GM23338 (cell line): ENCODE measurements at regions not wholly inside any gene's neighbourhood (a gene's known extent, or its start where the extent isn't known, plus 50 kb on each side); places are given as distances from the start of the nearest gene placed in this dataset.
A peak's percentile ranks its signal among the peaks of the same experiment; 100 is the strongest.

Source experiments
- ATAC-seq: fragments of 200-7000 bp; cut with Tn5 transposase; 3 replicates; pipeline ENCODE4 v1.9.1; 2020
- DNase-seq: peaks from one replicate; pipeline ENCODE4 v3.0.0-alpha.2; 2015; ENCODE audit warnings: low spot score
- H2AFZ ChIP-seq: fragments of 200-600 bp; sonication (generic); 2 replicates; pipeline ENCODE4 v1.8.0; 2016; ENCODE audit warnings: antibody characterized with exemption, mild to moderate bottlenecking, moderate library complexity
- H3F3A ChIP-seq: fragments of 200-600 bp; sonication (generic); replicated peaks from 2 replicates; pipeline ENCODE4 v1.8.0; 2017; ENCODE audit warnings: antibody characterized with exemption, mixed run types, low read depth
- H3K27ac ChIP-seq: fragments of 200-600 bp; sonication (generic); 2 replicates; pipeline ENCODE4 v1.6.1; 2016; ENCODE audit warnings: low read depth
- H3K27me3 ChIP-seq: fragments of 200-600 bp; sonication (generic); 2 replicates; pipeline ENCODE4 v1.8.0; 2016; ENCODE audit warnings: mild to moderate bottlenecking, mixed run types, moderate library complexity; ENCODE audit not compliant: insufficient read depth
- H3K36me3 ChIP-seq: fragments of 200-600 bp; sonication (generic); 2 replicates; pipeline ENCODE4 v1.8.0; 2016; ENCODE audit warnings: mild to moderate bottlenecking; ENCODE audit not compliant: insufficient read depth
- H3K4me1 ChIP-seq: fragments of 200-600 bp; sonication (generic); 2 replicates; pipeline ENCODE4 v1.8.0; 2016; ENCODE audit warnings: mild to moderate bottlenecking, moderate library complexity; ENCODE audit not compliant: insufficient read depth
- H3K4me2 ChIP-seq: fragments of 200-600 bp; sonication (generic); 2 replicates; pipeline ENCODE4 v1.7.1; 2017; ENCODE audit warnings: mixed run types
- H3K4me3 ChIP-seq: fragments of 200-600 bp; sonication (generic); 2 replicates; pipeline ENCODE4 v1.6.1; 2016; ENCODE audit warnings: mixed run types
- H3K79me2 ChIP-seq: fragments of 200-600 bp; sonication (generic); replicated peaks from 2 replicates; pipeline ENCODE4 v1.8.0; 2017; ENCODE audit warnings: mild to moderate bottlenecking; ENCODE audit not compliant: insufficient read depth
- H3K9me2 ChIP-seq: fragments of 200-600 bp; sonication (generic); 2 replicates; pipeline ENCODE4 v1.8.0; 2017; ENCODE audit not compliant: insufficient read depth
- H4K20me1 ChIP-seq: fragments of 200-600 bp; sonication (generic); replicated peaks from 2 replicates; pipeline ENCODE4 v1.8.0; 2017; ENCODE audit warnings: mild to moderate bottlenecking; ENCODE audit not compliant: insufficient read depth
- H3K27ac Mint-ChIP-seq: 2 replicates; pipeline ENCODE4 v1.8.0; 2020; ENCODE audit warnings: inconsistent platforms, mild to moderate bottlenecking, moderate library complexity, mixed read lengths
- H3K27me3 Mint-ChIP-seq: 3 replicates; pipeline ENCODE4 v1.8.0; 2022; ENCODE audit warnings: low read depth, mild to moderate bottlenecking, moderate library complexity, mixed read lengths, inconsistent platforms; ENCODE audit not compliant: insufficient read depth, poor library complexity
- H3K36me3 Mint-ChIP-seq: 3 replicates; pipeline ENCODE4 v1.8.0; 2021; ENCODE audit warnings: low read depth, mild to moderate bottlenecking, inconsistent platforms, moderate library complexity, mixed read lengths
- H3K4me1 Mint-ChIP-seq: 3 replicates; pipeline ENCODE4 v1.8.0; 2020; ENCODE audit warnings: mild to moderate bottlenecking, inconsistent platforms, mixed read lengths
- H3K4me3 Mint-ChIP-seq: 3 replicates; pipeline ENCODE4 v1.8.0; 2021; ENCODE audit warnings: moderate library complexity, mild to moderate bottlenecking, inconsistent platforms, mixed read lengths
- H3K9me3 Mint-ChIP-seq: 3 replicates; pipeline ENCODE4 v1.8.0; 2020; ENCODE audit warnings: moderate library complexity, mild to moderate bottlenecking, inconsistent platforms, mixed read lengths
- CREB1 ChIP-seq: fragments of 250-450 bp; sonication (Bioruptor Pico); IDR thresholded peaks from 2 replicates; pipeline ENCODE4 v1.5.0; 2020; ENCODE audit warnings: low read depth, mild to moderate bottlenecking, moderate library complexity
- EZH2 ChIP-seq: fragments of 200-600 bp; sonication (generic); IDR thresholded peaks from one replicate; pipeline ENCODE4 v1.8.0; 2017; ENCODE audit warnings: antibody characterized with exemption, mild to moderate bottlenecking, low read depth; ENCODE audit not compliant: unreplicated experiment
- JUNB ChIP-seq: IDR thresholded peaks from one replicate; pipeline ENCODE4 v1.6.1; 2016; ENCODE audit warnings: antibody characterized with exemption; ENCODE audit not compliant: unreplicated experiment
- NANOG ChIP-seq: IDR thresholded peaks from 2 replicates; pipeline ENCODE4 v1.6.1; 2016; ENCODE audit warnings: antibody characterized with exemption, borderline replicate concordance
- POLR2AphosphoS5 ChIP-seq: IDR thresholded peaks from 2 replicates; pipeline ENCODE4 v1.6.1; 2016; ENCODE audit warnings: antibody characterized with exemption, low read depth
- STAT1 ChIP-seq: IDR thresholded peaks from one replicate; pipeline ENCODE4 v1.6.1; 2016; ENCODE audit warnings: antibody characterized with exemption; ENCODE audit not compliant: unreplicated experiment
- ZNF114 ChIP-seq: fragments of 250-450 bp; sonication (Bioruptor Pico); IDR thresholded peaks from 2 replicates; pipeline ENCODE4 v1.5.0; 2020; ENCODE audit warnings: mild to moderate bottlenecking, moderate library complexity
- ZNF331 ChIP-seq: fragments of 250-450 bp; sonication (Bioruptor Pico); IDR thresholded peaks from 2 replicates; pipeline ENCODE4 v1.5.0; 2020; ENCODE audit warnings: low read depth, mild to moderate bottlenecking, moderate library complexity
- TF ChIP-seq, protein P1 (sequence below), 2 experiments: fragments of 200-600 bp in 1 of 2; sonication (generic) in 1 of 2; conservative IDR thresholded peaks; 2 replicates each; pipeline versions ENCODE4 v1.5.1 to v1.6.1; 2016 to 2017; ENCODE audit warnings: antibody characterized with exemption in 2 of 2, low read depth in 2 of 2, mild to moderate bottlenecking in 2 of 2, moderate library complexity in 1 of 2
- TF ChIP-seq, protein P2 (sequence below): IDR thresholded peaks from 2 replicates; pipeline ENCODE4 v1.6.1; 2016; ENCODE audit warnings: antibody characterized with exemption
- TF ChIP-seq, protein P3 (sequence below): fragments of 250-450 bp; sonication (Bioruptor Pico); IDR thresholded peaks from 2 replicates; pipeline ENCODE4 v1.5.0; 2020; ENCODE audit warnings: mild to moderate bottlenecking, moderate library complexity
- TF ChIP-seq, protein P4 (sequence below): IDR thresholded peaks from one replicate; pipeline ENCODE4 v1.6.1; 2018; ENCODE audit warnings: antibody characterized with exemption; ENCODE audit not compliant: unreplicated experiment

DNA sequence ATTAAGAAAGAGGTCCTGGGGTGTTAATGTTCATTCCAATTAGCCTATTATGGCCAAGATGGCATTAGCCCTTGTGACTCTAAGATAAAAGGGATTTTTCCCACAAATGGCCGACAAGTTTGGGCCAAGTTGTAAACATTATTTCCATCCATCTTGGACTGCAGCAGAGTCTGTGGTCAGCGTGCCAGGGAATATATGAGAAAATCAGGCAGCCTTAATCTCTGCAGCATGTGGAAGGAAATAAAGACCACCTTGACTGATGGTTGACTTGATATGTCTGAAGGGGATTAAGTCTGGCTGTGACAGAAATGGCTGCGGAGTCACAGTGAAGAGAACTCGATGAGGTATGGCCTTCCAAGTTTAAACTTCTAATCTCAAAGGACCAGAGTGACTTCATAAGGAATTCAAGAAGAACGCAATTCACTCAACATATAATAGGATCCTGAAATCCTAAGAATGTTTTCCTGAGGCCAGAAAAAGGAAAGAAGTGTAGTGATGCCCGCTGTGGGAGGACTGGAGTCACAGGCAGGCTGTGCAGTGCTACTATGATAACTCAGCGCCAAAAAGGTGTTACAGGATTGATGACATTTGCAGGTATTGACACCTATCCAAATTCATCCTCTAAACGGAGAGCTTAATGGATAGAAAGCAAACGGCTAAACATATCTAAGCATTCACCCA lies 287.1 kb downstream of the SEC61B start:
- H3F3A ChIP-seq, result no peaks in the 10 kb centered on the region
- H3K4me2 ChIP-seq, result 0 out of 2 replicates have a peak overlapping the region, but pooled peaks have one; percentile 9
- H3K4me3 Mint-ChIP-seq, result no peak overlapping the region
- H3K27ac ChIP-seq, result no peak overlapping the region
- H2AFZ ChIP-seq, result no peak overlapping the region
- H4K20me1 ChIP-seq, result no peaks in the 10 kb centered on the region
- TF ChIP-seq, protein P1, sequence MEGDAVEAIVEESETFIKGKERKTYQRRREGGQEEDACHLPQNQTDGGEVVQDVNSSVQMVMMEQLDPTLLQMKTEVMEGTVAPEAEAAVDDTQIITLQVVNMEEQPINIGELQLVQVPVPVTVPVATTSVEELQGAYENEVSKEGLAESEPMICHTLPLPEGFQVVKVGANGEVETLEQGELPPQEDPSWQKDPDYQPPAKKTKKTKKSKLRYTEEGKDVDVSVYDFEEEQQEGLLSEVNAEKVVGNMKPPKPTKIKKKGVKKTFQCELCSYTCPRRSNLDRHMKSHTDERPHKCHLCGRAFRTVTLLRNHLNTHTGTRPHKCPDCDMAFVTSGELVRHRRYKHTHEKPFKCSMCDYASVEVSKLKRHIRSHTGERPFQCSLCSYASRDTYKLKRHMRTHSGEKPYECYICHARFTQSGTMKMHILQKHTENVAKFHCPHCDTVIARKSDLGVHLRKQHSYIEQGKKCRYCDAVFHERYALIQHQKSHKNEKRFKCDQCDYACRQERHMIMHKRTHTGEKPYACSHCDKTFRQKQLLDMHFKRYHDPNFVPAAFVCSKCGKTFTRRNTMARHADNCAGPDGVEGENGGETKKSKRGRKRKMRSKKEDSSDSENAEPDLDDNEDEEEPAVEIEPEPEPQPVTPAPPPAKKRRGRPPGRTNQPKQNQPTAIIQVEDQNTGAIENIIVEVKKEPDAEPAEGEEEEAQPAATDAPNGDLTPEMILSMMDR (conservative IDR thresholded peaks at IDR 0.05; ENCODE audit: low read depth in 2 of 2), result no peak
- TF ChIP-seq CREB1, result no peak
- TF ChIP-seq, protein P2, sequence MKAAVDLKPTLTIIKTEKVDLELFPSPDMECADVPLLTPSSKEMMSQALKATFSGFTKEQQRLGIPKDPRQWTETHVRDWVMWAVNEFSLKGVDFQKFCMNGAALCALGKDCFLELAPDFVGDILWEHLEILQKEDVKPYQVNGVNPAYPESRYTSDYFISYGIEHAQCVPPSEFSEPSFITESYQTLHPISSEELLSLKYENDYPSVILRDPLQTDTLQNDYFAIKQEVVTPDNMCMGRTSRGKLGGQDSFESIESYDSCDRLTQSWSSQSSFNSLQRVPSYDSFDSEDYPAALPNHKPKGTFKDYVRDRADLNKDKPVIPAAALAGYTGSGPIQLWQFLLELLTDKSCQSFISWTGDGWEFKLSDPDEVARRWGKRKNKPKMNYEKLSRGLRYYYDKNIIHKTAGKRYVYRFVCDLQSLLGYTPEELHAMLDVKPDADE, result no peak
- no peak for TF ChIP-seq STAT1
- TF ChIP-seq ZNF331 (CRISPR knock-in tag), result no peak
- no peak for TF ChIP-seq NANOG
- no peak for TF ChIP-seq JUNB
- TF ChIP-seq EZH2, result no peak
- no peak for TF ChIP-seq POLR2AphosphoS5
- TF ChIP-seq ZNF114 (CRISPR knock-in tag), result no peak
- TF ChIP-seq, protein P3, sequence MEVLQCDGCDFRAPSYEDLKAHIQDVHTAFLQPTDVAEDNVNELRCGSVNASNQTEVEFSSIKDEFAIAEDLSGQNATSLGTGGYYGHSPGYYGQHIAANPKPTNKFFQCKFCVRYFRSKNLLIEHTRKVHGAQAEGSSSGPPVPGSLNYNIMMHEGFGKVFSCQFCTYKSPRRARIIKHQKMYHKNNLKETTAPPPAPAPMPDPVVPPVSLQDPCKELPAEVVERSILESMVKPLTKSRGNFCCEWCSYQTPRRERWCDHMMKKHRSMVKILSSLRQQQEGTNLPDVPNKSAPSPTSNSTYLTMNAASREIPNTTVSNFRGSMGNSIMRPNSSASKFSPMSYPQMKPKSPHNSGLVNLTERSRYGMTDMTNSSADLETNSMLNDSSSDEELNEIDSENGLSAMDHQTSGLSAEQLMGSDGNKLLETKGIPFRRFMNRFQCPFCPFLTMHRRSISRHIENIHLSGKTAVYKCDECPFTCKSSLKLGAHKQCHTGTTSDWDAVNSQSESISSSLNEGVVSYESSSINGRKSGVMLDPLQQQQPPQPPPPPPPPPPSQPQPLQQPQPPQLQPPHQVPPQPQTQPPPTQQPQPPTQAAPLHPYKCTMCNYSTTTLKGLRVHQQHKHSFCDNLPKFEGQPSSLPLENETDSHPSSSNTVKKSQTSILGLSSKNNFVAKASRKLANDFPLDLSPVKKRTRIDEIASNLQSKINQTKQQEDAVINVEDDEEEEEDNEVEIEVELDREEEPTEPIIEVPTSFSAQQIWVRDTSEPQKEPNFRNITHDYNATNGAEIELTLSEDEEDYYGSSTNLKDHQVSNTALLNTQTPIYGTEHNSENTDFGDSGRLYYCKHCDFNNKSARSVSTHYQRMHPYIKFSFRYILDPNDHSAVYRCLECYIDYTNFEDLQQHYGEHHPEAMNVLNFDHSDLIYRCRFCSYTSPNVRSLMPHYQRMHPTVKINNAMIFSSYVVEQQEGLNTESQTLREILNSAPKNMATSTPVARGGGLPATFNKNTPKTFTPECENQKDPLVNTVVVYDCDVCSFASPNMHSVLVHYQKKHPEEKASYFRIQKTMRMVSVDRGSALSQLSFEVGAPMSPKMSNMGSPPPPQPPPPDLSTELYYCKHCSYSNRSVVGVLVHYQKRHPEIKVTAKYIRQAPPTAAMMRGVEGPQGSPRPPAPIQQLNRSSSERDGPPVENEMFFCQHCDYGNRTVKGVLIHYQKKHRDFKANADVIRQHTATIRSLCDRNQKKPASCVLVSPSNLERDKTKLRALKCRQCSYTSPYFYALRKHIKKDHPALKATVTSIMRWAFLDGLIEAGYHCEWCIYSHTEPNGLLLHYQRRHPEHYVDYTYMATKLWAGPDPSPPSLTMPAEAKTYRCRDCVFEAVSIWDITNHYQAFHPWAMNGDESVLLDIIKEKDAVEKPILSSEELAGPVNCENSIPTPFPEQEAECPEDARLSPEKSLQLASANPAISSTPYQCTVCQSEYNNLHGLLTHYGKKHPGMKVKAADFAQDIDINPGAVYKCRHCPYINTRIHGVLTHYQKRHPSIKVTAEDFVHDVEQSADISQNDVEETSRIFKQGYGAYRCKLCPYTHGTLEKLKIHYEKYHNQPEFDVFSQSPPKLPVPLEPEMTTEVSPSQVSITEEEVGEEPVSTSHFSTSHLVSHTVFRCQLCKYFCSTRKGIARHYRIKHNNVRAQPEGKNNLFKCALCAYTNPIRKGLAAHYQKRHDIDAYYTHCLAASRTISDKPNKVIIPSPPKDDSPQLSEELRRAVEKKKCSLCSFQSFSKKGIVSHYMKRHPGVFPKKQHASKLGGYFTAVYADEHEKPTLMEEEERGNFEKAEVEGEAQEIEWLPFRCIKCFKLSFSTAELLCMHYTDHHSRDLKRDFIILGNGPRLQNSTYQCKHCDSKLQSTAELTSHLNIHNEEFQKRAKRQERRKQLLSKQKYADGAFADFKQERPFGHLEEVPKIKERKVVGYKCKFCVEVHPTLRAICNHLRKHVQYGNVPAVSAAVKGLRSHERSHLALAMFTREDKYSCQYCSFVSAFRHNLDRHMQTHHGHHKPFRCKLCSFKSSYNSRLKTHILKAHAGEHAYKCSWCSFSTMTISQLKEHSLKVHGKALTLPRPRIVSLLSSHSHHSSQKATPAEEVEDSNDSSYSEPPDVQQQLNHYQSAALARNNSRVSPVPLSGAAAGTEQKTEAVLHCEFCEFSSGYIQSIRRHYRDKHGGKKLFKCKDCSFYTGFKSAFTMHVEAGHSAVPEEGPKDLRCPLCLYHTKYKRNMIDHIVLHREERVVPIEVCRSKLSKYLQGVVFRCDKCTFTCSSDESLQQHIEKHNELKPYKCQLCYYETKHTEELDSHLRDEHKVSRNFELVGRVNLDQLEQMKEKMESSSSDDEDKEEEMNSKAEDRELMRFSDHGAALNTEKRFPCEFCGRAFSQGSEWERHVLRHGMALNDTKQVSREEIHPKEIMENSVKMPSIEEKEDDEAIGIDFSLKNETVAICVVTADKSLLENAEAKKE (CRISPR knock-in tag), result no peak
- TF ChIP-seq, protein P4, sequence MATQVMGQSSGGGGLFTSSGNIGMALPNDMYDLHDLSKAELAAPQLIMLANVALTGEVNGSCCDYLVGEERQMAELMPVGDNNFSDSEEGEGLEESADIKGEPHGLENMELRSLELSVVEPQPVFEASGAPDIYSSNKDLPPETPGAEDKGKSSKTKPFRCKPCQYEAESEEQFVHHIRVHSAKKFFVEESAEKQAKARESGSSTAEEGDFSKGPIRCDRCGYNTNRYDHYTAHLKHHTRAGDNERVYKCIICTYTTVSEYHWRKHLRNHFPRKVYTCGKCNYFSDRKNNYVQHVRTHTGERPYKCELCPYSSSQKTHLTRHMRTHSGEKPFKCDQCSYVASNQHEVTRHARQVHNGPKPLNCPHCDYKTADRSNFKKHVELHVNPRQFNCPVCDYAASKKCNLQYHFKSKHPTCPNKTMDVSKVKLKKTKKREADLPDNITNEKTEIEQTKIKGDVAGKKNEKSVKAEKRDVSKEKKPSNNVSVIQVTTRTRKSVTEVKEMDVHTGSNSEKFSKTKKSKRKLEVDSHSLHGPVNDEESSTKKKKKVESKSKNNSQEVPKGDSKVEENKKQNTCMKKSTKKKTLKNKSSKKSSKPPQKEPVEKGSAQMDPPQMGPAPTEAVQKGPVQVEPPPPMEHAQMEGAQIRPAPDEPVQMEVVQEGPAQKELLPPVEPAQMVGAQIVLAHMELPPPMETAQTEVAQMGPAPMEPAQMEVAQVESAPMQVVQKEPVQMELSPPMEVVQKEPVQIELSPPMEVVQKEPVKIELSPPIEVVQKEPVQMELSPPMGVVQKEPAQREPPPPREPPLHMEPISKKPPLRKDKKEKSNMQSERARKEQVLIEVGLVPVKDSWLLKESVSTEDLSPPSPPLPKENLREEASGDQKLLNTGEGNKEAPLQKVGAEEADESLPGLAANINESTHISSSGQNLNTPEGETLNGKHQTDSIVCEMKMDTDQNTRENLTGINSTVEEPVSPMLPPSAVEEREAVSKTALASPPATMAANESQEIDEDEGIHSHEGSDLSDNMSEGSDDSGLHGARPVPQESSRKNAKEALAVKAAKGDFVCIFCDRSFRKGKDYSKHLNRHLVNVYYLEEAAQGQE, result no peak
- no peaks in the 10 kb centered on the region for H3K79me2 ChIP-seq
- no peaks in the 10 kb centered on the region for H3K9me3 Mint-ChIP-seq
- no peaks in the 10 kb centered on the region for H3K27me3 ChIP-seq
- peaks cover 13% of the 10 kb centered on the region; the same call in 1 of the 2 replicates for H3K9me2 ChIP-seq
- H3K27ac Mint-ChIP-seq, result no peak overlapping the region
- H3K36me3 Mint-ChIP-seq, result no peaks in the 10 kb centered on the region
- DNase-seq (no peak), ATAC-seq (no peak)
- H3K4me1 ChIP-seq, result peaks cover 16% of the 10 kb centered on the region
- H3K36me3 ChIP-seq, result no peaks in the 10 kb centered on the region
- no peak overlapping the region for H3K4me3 ChIP-seq
- peaks cover 17% of the 10 kb centered on the region; the same call in 2 of the 3 replicates for H3K4me1 Mint-ChIP-seq
- peaks cover 4% of the 10 kb centered on the region for H3K27me3 Mint-ChIP-seq
